K562 (cell line): ENCODE measurements at regions not wholly inside any gene's neighbourhood (a gene's known extent, or its start where the extent isn't known, plus 50 kb on each side); places are given as distances from the start of the nearest gene placed in this dataset.

Experiments
- ATAC-seq: fragments of 200-7000 bp; cut with Tn5 transposase; 3 replicates; pipeline ENCODE4 v1.9.1; 2020; ENCODE audit warnings: moderate library complexity
- BruUV-seq: library from RNA; stranded (reverse); fragments of 400-500 nt; replicated peaks from 2 replicates; lab custom pipeline; 2021; lab: Mats Ljungman, UMichigan
- CTCF ChIA-PET: fragments of 300-600 bp; formaldehyde crosslinking; extraction: SDS; loops from one replicate; lab custom pipeline; 2021; ENCODE audit warnings: low intra/inter-chr PET ratio; lab: Yijun Ruan, JAX
- POLR2A ChIA-PET: fragments of 300-600, 350-650 bp; sonication (Branson Sonifier 250); formaldehyde crosslinking; extraction: SDS; loops from one replicate; lab custom pipeline; 2021; ENCODE audit warnings: antibody characterized with exemption, inconsistent platforms; lab: Yijun Ruan, JAX
- DNase-seq, 4 experiments: peaks; one replicate each; pipeline versions ENCODE4 v3.0.0 to v3.0.0-alpha.2; 2011 to 2018; ENCODE audit warnings: low spot score in 3 of 4, mixed read lengths in 3 of 4; ENCODE audit errors: extremely low read depth in 1 of 4
- FAIRE-seq: peaks from 2 replicates; lab custom pipeline; 2011; peaks lifted over from hg19 to GRCh38; lab: Jason Lieb, UNC
- H2AFZ ChIP-seq: 2 replicates; pipeline ENCODE4 v1.6.0; 2011; ENCODE audit warnings: low read depth, low read length, control low read depth, inconsistent platforms
- H3K27ac ChIP-seq: fragments of 200-600 bp; 3 replicates; pipeline ENCODE4 v1.8.0; 2011; ENCODE audit warnings: low read depth, mild to moderate bottlenecking, control low read depth, inconsistent platforms, low read length, moderate library complexity, mixed read lengths; ENCODE audit errors: extremely low read depth
- H3K27me3 ChIP-seq, 2 experiments: fragments of 300-600 bp in 1 of 2; 2 replicates in 1 of 2; 3 replicates in 1 of 2; pipeline versions ENCODE4 v1.6.0 to v1.8.0; 2011; ENCODE audit warnings: inconsistent platforms in 2 of 2, low read length in 2 of 2, mild to moderate bottlenecking in 1 of 2, mixed read lengths in 1 of 2, moderate library complexity in 1 of 2; ENCODE audit not compliant: control insufficient read depth in 2 of 2, insufficient read depth in 2 of 2
- H3K36me3 ChIP-seq: fragments of 300-600 bp; 3 replicates; pipeline ENCODE4 v1.8.0; 2011; ENCODE audit warnings: mild to moderate bottlenecking, low read length, inconsistent platforms; ENCODE audit not compliant: control insufficient read depth, insufficient read depth
- H3K4me1 ChIP-seq, 2 experiments: fragments of 200-600 bp in 1 of 2; replicated peaks in 1 of 2; 2 replicates in 1 of 2; 3 replicates in 1 of 2; pipeline versions ENCODE4 v1.5.1 to v1.8.0; 2011; ENCODE audit warnings: inconsistent platforms in 2 of 2, low read length in 2 of 2, mild to moderate bottlenecking in 1 of 2, mixed read lengths in 1 of 2, moderate library complexity in 1 of 2; ENCODE audit not compliant: control insufficient read depth in 2 of 2, insufficient read depth in 2 of 2
- H3K4me2 ChIP-seq: 2 replicates; pipeline ENCODE4 v1.6.1; 2011; ENCODE audit warnings: low read length, control low read depth, inconsistent platforms, mixed read lengths; ENCODE audit not compliant: insufficient read depth
- H3K4me3 ChIP-seq: fragments of 200-600 bp; sonication (generic), shearing (Covaris generic); 2 replicates; pipeline ENCODE4 v1.5.1; 2016; ENCODE audit warnings: control low read depth, inconsistent platforms
- H3K79me2 ChIP-seq: fragments of 200-600 bp; 3 replicates; pipeline ENCODE4 v1.8.0; 2011; ENCODE audit warnings: low read length, inconsistent platforms; ENCODE audit not compliant: control insufficient read depth, insufficient read depth
- H3K9ac ChIP-seq, 2 experiments: 2 replicates each; pipeline versions ENCODE4 v1.6.0 to v1.6.1; 2011; ENCODE audit warnings: low read depth in 2 of 2, low read length in 2 of 2, control low read depth in 1 of 2, inconsistent platforms in 1 of 2, mild to moderate bottlenecking in 1 of 2, mixed read lengths in 1 of 2; ENCODE audit not compliant: insufficient read depth in 1 of 2
- H3K9me1 ChIP-seq: one replicate; pipeline ENCODE4 v1.6.0; 2011; ENCODE audit warnings: inconsistent platforms, mild to moderate bottlenecking, low read length, moderate library complexity; ENCODE audit not compliant: control insufficient read depth, insufficient read depth
- H3K9me3 ChIP-seq: replicated peaks from 2 replicates; pipeline ENCODE4 v1.5.1; 2011; ENCODE audit warnings: low read depth, low read length, inconsistent platforms; ENCODE audit not compliant: control insufficient read depth, insufficient read depth
- H4K20me1 ChIP-seq: replicated peaks from 2 replicates; pipeline ENCODE4 v1.6.1; 2011; ENCODE audit warnings: low read length, inconsistent platforms, mixed read lengths; ENCODE audit not compliant: control insufficient read depth, insufficient read depth
- CEBPB ChIP-seq: fragments of 450-650 bp; IDR thresholded peaks from 2 replicates; pipeline ENCODE4 v1.6.1; 2016; ENCODE audit warnings: missing genetic modification characterization, missing compliant biosample characterization
- CEBPG ChIP-seq, 3 experiments: fragments of 200-800 bp in 1 of 3; sonication (Bioruptor generic) in 1 of 3; sonication (generic) in 1 of 3; formaldehyde crosslinking in 1 of 3; IDR thresholded peaks in 2 of 3; conservative IDR thresholded peaks in 1 of 3; 2 replicates each; pipeline versions ENCODE4 v1.6.1 to v1.8.0; 2016 to 2022; ENCODE audit warnings: missing compliant biosample characterization in 2 of 3, missing genetic modification characterization in 2 of 3, mild to moderate bottlenecking in 1 of 3, missing genetic modification reagents in 1 of 3
- ELF1 ChIP-seq: fragments of 200-800 bp; sonication (Bioruptor generic); IDR thresholded peaks from 2 replicates; pipeline ENCODE4 v1.6.1; 2016; ENCODE audit warnings: missing genetic modification characterization, missing compliant biosample characterization
- EWSR1 ChIP-seq: fragments of 450-650 bp; IDR thresholded peaks from 2 replicates; pipeline ENCODE4 v1.6.1; 2018; ENCODE audit warnings: borderline replicate concordance, mild to moderate bottlenecking, low read depth, moderate library complexity; ENCODE audit not compliant: partially characterized antibody
- FOS ChIP-seq: IDR thresholded peaks from 3 replicates; pipeline ENCODE4 v1.6.1; 2011; ENCODE audit not compliant: insufficient read length; ENCODE audit errors: extremely low read depth
- HDGF ChIP-seq: fragments of 450-650 bp; IDR thresholded peaks from 2 replicates; pipeline ENCODE4 v1.6.1; 2016
- SPI1 ChIP-seq: IDR thresholded peaks from 2 replicates; pipeline ENCODE4 v1.6.1; 2011; ENCODE audit warnings: low read depth, low read length, control low read depth, borderline replicate concordance
- WGBS: fragments of 100-300 bp; shearing (Covaris generic); methylation state at CpG from one replicate; pipeline ENCODE4 v1.1.6; 2016; ENCODE audit warnings: low coverage, mixed read lengths; ENCODE audit not compliant: insufficient coverage; ENCODE audit errors: missing lambda C conversion rate; 5-methylcytosine and 5-hydroxymethylcytosine counted together
- in situ Hi-C: fragments of 300-500 bp; cut with MboI; formaldehyde crosslinking; loops from 4 replicates; pipeline ENCODE4 v1.15.0; 2018; ENCODE audit warnings: inconsistent platforms, mixed read lengths
- intact Hi-C: fragments of 100-400 bp; cut with micrococcal nuclease; formaldehyde crosslinking; loops from 2 replicates; pipeline ENCODE4 v1.14.2; 2022
- TF ChIP-seq, protein P1 (sequence below): fragments of 250-450 bp; sonication (Bioruptor Pico); IDR thresholded peaks from 2 replicates; pipeline ENCODE4 v1.5.0; 2020; ENCODE audit warnings: mild to moderate bottlenecking, borderline replicate concordance
- TF ChIP-seq, protein P2 (sequence below): fragments of 250-450 bp; sonication (Bioruptor Pico); IDR thresholded peaks from 2 replicates; pipeline ENCODE4 v1.4.0; 2020

DNA sequence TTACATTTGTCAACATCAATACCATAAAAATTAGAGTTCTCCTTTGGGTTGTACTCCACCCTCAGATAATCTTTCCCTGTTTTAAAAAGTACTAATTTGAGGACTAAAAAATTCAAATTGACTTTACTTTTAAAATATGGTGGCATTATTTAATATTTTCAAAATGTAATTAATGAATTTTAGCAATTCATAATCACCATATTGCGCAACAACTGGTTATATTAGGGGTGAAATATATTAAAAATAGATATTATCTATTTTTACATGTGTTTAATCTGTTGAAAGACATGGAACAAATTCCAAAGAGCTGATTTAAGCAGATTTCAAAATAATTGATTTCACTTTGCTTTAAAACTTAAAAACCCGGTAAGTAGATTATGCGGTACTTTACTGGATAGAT, 236.6 kb upstream of the NOL4 start:
- Histone ChIP-seq H3K9me3 (no peaks in the 10 kb centered on the region), H3K27ac (no peak overlapping the region), H3K4me1 (no peaks in the 10 kb centered on the region), H3K9ac (no peak overlapping the region), H3K9me1 (no peaks in the 10 kb centered on the region), H3K4me3 (no peak overlapping the region), H2AFZ (no peak overlapping the region), H4K20me1 (no peaks in the 10 kb centered on the region), H3K4me2 (no peak overlapping the region), H3K27me3 (no peaks in the 10 kb centered on the region), H3K36me3 (no peaks in the 10 kb centered on the region), H3K79me2 (no peaks in the 10 kb centered on the region)
- WGBS: 4% methylated on average over 3 of the region's 3 CpGs
- FAIRE-seq: no peak
- TF ChIP-seq, protein P1, sequence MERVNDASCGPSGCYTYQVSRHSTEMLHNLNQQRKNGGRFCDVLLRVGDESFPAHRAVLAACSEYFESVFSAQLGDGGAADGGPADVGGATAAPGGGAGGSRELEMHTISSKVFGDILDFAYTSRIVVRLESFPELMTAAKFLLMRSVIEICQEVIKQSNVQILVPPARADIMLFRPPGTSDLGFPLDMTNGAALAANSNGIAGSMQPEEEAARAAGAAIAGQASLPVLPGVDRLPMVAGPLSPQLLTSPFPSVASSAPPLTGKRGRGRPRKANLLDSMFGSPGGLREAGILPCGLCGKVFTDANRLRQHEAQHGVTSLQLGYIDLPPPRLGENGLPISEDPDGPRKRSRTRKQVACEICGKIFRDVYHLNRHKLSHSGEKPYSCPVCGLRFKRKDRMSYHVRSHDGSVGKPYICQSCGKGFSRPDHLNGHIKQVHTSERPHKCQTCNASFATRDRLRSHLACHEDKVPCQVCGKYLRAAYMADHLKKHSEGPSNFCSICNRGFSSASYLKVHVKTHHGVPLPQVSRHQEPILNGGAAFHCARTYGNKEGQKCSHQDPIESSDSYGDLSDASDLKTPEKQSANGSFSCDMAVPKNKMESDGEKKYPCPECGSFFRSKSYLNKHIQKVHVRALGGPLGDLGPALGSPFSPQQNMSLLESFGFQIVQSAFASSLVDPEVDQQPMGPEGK: no peak
- TF ChIP-seq, protein P2, sequence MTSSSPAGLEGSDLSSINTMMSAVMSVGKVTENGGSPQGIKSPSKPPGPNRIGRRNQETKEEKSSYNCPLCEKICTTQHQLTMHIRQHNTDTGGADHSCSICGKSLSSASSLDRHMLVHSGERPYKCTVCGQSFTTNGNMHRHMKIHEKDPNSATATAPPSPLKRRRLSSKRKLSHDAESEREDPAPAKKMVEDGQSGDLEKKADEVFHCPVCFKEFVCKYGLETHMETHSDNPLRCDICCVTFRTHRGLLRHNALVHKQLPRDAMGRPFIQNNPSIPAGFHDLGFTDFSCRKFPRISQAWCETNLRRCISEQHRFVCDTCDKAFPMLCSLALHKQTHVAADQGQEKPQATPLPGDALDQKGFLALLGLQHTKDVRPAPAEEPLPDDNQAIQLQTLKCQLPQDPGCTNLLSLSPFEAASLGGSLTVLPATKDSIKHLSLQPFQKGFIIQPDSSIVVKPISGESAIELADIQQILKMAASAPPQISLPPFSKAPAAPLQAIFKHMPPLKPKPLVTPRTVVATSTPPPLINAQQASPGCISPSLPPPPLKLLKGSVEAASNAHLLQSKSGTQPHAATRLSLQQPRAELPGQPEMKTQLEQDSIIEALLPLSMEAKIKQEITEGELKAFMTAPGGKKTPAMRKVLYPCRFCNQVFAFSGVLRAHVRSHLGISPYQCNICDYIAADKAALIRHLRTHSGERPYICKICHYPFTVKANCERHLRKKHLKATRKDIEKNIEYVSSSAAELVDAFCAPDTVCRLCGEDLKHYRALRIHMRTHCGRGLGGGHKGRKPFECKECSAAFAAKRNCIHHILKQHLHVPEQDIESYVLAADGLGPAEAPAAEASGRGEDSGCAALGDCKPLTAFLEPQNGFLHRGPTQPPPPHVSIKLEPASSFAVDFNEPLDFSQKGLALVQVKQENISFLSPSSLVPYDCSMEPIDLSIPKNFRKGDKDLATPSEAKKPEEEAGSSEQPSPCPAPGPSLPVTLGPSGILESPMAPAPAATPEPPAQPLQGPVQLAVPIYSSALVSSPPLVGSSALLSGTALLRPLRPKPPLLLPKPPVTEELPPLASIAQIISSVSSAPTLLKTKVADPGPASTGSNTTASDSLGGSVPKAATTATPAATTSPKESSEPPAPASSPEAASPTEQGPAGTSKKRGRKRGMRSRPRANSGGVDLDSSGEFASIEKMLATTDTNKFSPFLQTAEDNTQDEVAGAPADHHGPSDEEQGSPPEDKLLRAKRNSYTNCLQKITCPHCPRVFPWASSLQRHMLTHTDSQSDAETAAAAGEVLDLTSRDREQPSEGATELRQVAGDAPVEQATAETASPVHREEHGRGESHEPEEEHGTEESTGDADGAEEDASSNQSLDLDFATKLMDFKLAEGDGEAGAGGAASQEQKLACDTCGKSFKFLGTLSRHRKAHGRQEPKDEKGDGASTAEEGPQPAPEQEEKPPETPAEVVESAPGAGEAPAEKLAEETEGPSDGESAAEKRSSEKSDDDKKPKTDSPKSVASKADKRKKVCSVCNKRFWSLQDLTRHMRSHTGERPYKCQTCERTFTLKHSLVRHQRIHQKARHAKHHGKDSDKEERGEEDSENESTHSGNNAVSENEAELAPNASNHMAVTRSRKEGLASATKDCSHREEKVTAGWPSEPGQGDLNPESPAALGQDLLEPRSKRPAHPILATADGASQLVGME: no peak
- no peak for TF ChIP-seq EWSR1
- no peak for TF ChIP-seq FOS
- peak; percentile 74 for TF ChIP-seq CEBPB (tag)
- no peak for TF ChIP-seq ELF1
- TF ChIP-seq SPI1: no peak
- TF ChIP-seq HDGF: no peak
- TF ChIP-seq CEBPG (CRISPR knock-in tag; IDR thresholded peaks at IDR 0.05): no peak
- TF ChIP-seq CEBPG (tag; conservative IDR thresholded peaks at IDR 0.05 in 1 of 2, IDR thresholded peaks at IDR 0.05 in 1 of 2): peak; percentile 41 to 98; a peak in 2 of 4 replicates
- CTCF ChIA-PET: no interaction called here
- DNase-seq: no peak
- intact Hi-C loops: no loop called here
- ATAC-seq: no peak
- POLR2A ChIA-PET: interaction anchor here (0.6 kb wide), 1 partner anchor 459 kb away, joined by 3 read pairs; no protein-coding TSS in a partner anchor
- no TSS peak for BruUV-seq
- in situ Hi-C loops: no loop called here
